GM21526 (cell line): ENCODE measurements at regions not wholly inside any gene's neighbourhood (a gene's known extent, or its start where the extent isn't known, plus 50 kb on each side); places are given as distances from the start of the nearest gene placed in this dataset.

Experiments
- ATAC-seq: cut with Tn5 transposase; IDR thresholded peaks from one replicate; pipeline ENCODE4 v1.9.1; 2021; ENCODE audit warnings: moderate library complexity; ENCODE audit not compliant: unreplicated experiment, low FRiP score

DNA sequence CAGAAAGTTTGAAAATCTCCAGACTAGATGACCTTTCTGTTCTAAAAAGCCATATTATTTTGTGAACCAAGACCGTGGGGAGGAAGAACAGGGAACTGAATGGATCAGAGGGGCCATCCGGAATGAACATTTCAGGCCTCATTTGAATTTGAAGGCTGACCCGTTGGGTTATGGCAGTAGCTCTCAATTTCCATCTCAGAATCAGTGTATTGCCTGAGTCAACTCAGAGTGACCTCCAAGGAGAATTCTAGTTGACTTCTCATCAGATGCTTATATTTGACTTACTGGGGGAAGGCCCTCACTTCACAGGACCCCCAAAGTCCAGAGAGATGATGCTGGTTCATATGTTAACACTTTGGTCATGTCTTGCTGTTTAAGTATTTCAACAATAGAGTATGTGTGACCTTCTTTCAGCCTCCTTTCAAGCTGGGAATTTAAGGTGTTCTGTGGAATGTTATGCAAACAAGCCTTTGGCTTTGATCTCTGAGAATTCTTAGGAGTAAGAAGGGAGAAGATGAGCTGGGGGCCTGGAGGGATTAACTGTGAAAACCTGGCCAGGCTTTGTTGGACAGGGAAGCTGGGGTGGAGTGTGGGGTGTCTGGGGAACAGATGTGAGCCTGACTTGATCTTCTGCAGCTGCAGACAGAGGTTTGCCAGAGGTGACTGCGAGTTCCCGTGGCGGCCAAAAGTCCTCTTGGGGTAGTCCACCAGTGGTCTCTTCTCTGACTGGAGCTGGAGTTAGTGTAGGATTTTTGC, 111.2 kb upstream of the RGMA start:
- ATAC-seq: no peak

DNA sequence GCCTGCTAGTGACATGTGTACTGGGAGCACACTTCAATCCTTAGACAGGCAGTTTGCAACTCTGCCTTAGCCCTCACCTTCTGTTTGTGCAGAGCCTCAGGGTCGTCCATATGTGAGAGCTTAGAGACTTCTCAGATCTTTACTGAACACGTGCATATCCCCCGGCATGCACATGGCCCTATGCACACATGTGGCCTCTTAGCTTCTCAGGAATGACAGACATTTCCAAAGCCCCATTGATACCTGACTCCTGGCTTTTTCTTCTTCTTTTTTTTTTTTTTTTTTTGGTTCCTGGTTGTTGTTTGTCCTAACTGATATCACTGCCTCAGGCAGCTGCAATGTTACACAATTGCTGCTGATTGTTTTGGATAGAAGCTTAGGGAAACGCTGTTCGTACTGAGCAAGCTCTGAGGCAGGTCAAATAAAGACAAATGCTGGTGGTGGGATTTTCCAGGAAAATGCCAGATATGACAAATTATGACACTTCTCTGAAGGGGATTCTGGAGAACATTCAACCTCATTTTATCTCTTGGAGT, 107.2 kb upstream of the RGMA start:
- ATAC-seq: no peak

DNA sequence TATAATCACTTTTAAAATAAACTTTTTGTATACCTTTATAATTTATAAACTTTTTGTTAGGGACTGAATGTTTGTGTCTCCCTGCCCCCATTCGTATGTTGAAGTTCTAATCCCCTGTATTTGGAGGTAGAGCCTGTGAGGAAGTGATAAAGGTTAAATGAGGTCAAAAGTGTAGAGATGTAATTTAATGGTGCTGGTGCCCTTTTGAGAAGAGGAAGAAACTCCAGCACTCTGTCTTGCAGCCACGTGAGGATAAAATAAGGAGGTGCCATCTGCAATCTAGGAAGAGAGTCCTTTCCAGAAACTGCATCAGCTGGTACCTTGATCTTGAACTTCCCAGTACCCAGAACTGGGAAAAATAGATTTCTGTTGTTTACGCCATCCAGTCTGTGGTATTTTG, 106.1 kb upstream of the RGMA start:
- no peak for ATAC-seq

DNA sequence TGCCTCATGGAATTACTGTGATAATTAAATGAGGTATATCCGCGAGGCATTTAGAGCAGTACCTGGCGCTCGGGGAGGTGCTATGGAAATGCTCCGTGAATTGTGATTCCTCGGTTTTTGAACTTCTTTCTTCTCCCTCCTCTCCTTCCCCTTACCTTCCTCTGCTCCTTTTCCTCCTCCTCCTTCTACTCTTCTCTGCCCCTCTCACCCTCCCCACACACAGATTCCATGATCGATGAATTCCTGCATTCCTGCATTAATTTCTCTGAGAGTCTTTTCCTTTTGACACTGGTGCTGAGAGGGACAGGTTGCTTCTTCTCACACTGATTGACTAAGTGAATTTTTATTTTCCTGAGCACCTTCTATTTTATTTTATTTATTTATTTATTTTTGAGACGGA, 101.2 kb upstream of the RGMA start:
- ATAC-seq: no peak

DNA sequence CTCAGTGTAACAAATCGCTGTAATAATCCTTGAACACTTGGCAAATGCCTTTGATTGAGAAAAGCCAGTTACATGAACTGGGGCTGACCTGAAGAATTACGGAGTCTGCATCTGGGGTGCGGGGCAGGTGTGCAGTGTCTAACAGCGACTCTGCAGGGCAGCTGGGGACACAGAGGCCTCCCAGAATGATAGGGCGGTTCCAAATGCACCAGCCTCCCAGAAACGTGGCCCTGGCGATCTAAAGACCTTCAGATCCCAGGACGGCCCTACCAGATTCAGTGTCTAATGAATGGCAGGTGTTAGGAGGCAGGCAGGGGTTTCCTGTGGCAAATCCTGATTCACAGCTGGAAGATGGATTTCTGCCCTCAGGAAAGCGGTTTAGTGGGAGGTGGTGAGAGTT, 100.5 kb upstream of the RGMA start:
- no peak for ATAC-seq

DNA sequence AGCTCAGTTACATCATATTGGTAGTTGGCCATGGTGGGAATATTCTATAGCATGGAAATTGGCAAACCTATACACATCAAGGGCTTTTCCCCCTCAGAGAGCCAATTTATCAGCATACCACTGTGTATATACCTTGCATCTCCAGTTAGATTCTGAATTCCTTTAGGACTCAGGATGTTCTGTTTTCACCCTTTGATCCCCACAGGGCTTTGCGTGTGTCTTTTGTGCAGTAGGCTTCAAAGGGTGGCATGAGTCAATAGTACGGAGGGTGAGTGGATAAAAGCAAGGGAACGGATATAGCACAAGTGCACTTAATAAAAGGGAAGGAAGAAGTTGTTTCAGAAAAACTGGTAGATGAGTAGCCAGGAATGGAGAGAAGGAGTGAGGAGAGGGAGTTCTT, 99.2 kb upstream of the RGMA start:
- ATAC-seq: no peak

DNA sequence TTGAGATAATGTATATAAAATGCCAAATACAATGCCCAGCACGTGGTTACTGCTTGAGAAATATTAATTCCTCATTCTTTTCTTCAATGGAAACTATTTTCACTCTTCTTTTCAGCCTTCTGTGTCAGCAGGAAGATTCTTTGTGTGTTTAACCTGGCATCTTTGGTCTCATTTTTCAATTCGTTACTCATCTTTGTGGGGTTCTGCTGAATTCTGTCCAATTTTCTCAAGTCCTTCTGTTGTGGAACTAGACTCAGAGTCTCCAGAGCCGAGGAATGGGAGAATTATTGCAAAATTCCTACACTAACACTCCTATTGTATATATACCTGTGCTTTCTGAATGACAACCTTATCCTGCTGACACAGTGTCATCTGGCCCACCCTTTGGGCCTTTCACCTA, 96.8 kb upstream of the RGMA start:
- ATAC-seq: no peak

DNA sequence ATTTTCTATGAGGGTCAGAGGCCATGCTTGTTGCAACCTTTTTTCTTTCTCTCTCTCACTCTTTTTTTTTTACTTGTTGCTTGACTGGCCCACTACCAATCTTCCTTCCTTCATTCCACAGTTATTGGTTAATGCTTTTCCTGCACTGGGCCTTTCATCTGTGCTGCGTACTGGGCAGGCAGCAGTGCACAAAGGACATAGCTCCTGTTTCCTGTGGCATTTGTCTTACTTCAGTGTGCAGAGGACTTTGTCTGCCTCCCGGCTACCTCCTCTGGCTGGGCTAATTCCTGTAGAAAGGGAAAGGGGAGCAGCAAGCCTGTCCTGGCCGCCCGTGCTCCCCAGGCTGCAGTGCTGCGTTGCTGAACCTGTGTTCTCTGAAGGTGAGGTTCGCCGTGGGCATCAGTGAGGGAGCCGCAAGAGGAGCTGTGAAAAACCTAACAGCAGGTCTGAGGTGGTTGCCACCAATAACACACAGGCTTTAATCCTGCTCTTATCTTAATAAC, 93.7 kb upstream of the RGMA start:
- ATAC-seq: no peak

DNA sequence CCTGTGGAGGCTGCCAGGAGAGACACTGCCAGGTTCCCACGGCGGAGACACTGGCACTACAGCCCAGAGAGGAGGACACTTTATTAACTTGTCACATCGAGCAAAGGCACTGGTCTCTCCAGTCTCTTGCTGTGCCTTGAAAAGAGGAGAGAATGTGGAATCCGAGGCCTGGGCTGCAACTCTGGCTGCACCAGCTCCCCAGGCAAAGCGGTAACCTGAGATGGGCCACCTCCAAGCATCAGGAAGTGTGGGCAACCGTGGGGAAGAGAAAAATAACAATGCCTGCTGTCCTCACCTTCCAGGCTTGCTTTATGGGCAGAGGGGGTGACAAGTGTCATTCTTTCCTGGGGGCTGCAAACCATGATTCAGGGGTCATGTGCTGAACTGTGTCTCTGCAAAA, 91.6 kb upstream of the RGMA start:
- ATAC-seq: no peak

DNA sequence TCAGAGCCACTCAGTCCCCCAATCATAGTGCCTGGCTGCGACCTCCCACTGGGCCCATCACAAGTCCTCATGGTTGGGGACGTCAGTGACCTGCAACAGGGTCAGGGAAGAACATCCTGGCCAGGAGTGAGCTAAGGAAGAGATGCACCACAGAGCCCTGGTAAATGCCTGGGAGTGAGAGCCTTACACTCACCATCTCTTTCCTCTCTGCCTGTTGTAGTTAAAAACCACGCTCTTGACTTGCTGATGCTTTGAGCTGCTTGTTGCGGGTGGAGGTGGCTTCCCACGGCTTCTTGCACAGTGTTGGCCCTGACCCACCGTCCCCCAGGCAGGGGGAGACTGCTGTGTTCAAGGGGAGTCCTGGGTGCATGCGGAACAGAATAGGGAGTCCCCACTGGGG, 91.1 kb upstream of the RGMA start:
- no peak for ATAC-seq

DNA sequence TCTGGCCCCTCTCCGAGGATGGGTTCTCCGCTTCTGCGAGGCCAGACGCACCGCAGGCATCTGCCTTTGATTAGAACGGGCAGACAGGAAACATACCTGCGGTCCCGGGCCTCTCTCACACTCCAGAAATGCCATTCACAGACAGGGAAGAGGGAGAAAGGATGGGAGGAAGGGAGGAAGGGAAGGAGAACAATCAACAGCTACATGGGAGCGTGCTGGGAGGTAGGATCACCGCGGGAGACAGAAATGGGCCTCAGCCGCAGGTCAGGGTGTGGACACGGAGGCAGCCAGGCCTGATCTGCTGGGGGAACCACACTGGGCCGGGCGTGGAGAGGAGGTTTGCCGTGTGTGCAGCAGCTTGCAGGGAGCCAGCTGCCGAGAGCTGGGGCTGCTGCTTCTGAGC, 90.7 kb upstream of the RGMA start:
- ATAC-seq: no peak

DNA sequence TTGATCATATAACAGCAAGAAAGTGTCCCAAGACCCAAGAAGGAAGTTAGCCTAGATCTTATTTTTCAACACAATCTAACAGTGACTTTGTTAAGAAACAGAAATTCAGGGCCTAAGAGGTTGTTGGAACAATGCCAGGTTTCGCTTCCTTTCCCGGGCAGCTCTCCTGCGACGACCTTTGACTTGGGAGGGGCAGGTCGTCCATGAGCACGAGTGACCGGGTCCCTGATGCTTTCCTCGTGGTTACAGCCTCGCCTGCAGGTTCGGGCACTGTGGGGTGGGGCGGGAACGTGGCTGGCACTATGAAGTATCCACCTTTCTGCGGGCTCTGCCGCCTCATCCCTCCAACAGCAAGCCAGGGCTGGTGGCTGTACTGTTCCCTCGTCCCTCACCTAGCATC, 90.1 kb upstream of the RGMA start:
- ATAC-seq: no peak

DNA sequence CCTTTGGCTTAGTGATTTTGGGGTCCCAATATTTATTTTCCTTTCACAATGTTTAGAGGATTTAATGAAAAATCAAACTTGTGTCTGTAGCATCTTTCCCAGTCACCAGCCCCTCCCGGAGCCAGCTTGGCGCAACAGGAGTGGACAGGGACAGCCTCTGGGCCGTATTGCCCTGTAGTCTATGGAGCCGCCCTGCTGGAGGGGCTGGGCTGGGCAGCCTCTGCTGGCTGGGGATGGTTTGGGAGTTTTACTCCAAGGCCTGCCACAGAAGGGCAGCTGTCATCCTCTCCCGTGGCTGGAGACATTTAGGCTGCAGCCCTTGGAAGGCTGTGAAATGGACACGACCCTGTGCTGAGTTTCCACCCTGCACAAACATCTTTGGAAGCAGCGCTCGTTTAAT, 89.4 kb upstream of the RGMA start:
- ATAC-seq: no peak

DNA sequence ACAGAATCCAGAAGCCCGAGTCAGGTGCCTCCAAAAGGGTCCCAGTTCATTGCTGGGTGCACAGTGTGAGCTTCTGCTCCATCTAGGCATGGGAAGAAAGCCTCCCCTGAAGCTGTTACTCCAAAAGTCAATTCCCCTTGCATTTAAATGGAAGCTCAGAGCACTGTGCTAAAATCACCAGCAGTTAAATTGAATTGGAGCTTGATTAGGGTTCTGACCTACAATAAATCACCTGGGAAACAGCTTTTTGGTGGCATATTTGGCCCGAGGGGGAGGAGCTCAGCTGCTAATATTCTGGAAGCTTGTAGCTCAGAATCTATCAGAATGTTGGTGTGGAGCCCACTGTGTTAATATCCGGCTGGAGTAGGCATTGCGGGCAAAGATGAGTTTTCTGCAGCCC, 87.1 kb upstream of the RGMA start:
- ATAC-seq: no peak

DNA sequence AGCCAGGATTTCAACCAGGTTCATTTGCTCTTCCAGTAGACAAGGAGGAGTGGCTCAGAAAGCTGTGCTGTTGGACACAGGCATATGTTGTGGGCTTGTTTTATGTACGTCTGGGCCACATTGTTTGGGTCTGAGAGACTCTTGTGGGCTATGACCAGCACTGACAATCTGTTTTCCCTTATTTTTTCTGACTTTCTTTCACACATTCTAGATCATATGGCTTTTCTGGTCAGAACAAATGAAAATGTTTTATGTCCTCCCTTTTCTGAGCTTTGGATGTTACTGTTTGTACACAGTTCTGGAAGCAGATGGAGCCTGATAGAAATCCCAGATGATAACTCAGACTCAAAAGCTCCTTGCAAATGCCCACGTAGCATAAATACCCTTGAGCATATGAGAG, 85.8 kb upstream of the RGMA start:
- no peak for ATAC-seq

DNA sequence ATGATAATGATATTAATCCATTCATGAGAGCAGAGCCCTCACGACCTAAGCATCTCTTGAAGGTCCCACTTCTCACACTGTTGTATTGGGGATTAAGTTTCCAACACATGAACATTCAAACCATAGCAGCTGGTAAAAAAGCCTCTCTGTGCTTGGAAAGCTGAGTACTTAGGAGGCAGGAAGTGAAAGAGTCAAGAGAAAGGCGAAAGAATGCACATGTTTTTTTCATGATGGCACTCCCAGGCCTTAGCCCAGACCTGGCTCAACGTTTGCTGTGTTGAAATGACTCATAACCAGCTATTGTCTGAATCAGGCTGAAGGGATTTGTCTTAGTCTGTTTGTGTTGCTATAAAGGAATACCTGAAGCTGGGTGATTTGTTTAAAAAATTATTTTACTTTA, 84.4 kb upstream of the RGMA start:
- ATAC-seq: no peak

DNA sequence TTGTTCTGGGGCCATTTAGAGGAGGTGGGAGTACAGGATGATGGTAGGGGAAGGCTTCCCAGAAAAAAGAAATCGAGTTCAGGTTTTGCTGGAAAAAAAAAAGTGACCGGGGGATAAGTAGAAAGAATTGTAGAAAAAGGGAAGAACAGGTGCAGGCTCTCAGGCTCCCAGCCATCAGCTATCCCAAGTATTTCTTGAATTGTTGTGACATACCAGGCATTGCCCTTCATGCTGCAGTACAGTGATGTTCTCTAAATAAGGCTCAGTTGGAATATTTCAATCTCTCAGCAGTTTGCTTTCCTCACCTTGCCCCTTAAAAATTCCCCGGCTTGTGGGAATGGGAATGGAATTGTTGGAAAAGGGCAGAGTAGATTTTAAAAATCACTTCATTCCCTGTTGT, 82.5 kb upstream of the RGMA start:
- ATAC-seq: no peak

DNA sequence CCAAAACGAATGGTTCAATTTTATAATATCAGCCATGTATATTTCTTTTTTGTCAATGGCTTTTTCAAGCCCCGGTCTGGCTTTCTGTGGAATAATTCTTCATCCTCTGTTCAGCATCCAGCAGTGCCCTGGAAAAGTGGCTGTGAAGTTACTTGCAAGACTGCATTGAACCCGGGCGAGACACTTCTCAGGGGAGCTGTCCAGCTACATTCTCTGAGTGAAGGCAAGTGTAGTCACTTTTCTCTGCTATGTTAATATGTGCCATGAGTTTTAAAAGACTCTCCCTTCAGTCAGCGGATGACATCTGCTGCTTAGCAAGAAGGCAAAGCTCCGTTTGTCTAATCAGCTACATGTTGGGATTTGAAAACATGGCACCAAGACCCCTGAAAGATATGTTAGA, 81.3 kb upstream of the RGMA start:
- ATAC-seq: no peak

DNA sequence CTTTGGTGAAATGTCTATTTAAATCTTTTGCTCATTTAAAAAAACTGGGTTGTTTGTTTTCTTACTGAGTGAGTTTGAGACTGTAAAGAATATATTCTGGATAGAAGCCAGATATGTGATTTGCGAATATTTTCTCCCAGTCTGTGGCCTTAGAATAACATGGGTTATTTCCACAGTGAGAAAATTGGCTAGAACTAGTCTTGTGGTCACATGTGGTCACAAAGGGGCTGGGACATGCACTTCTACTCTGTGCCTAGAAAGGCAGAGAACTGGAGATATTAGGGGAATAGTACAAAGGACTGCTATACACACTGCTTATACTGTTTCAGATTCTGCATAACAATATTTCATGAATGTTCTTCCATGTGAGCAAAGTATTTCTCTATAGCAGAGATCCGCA, 79.9 kb upstream of the RGMA start:
- no peak for ATAC-seq

DNA sequence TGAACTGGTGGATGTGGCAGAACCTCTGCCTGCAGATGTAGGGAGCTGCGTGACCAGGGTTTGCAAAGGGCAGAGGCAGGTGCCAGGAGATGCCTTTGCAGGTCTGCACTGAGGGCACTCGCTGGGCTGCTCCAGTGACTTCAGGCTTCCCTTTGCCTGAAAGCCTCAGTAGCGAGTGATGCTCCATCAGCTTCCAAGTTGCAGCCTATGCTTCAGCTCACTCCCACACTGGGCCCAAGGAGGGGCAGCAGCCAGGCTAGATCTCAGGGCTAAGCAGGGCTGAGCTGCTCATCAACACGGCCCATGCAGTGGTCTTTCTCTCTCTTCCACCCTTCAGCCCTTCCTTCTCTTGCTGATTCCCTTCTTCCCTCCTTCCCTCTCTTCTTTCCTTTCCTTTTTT, 78.3 kb upstream of the RGMA start:
- ATAC-seq: no peak

DNA sequence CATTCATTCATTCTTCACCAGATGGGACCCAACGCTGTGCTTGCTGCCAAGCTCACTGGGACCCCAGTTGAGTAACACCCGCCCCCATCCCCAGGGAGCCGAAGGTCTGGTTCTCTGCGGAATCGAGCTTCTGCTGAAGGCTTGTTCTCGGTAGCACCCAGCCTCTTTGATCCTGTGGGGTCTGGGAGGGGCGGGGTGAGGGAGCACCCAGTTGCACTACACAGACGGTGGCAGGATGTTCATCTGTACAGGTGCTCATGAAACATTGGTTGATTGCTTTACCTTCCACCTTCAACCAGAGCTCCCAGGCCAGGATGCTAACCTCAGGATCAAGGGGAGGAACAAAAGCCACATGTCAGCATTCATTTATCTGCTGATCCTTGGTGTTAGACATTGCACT, 77.7 kb upstream of the RGMA start:
- no peak for ATAC-seq

DNA sequence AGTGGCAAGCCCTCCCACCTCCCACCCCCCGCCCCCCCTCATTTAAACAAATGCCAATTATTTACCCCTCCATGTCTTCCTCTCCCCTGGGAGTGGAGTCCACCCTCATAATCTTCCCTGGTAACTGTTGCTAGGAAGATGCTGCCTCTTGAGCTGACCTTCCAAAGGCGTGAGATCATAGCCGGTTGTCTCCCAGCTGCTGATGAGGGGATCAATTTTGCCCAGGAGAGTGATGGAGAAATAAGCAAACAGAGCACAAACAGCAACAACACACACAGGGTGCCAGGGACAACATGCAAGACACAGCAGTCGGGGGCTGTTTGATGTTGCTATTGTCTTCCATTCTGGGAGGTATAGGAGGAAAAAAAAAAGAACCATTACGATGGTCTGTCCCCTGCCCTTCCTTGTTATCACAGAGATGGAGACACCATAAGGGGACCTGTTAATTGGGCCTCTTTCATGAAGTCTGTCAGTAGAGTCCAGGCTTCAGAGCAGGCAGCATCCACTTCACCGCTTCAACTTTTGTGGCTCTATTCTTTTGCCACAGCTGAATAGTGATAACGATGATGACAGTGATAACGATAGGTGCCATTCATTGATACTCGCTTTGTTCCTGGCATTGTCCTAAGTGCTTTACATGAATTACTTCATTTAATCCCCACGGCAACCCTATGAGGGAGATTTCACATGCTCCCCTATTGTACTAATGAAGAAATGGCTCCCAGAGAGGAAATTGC, 76.9 kb upstream of the RGMA start:
- no peak for ATAC-seq
